HG02970 (cell line): ENCODE measurements at regions not wholly inside any gene's neighbourhood (a gene's known extent, or its start where the extent isn't known, plus 50 kb on each side); places are given as distances from the start of the nearest gene placed in this dataset.
"Not testable (repeated sequence)": the region's sequence is repeated elsewhere in the genome, so short reads cannot be mapped to it uniquely, and the experiment has no call there.

Experiments
- ATAC-seq: cut with Tn5 transposase; IDR thresholded peaks from one replicate; pipeline ENCODE4 v1.9.1; 2021; ENCODE audit warnings: mild to moderate bottlenecking, moderate library complexity, moderate number of reproducible peaks; ENCODE audit not compliant: unreplicated experiment, low FRiP score

GRCh38 chr2:129923265-129924091, 56.0 kb upstream of the RAB6C start:
- ATAC-seq: no peak

GRCh38 chr2:129924115-129924514, 55.4 kb upstream of the RAB6C start:
- ATAC-seq: not testable (repeated sequence)

- no peak for ATAC-seq
Measured at GRCh38 chr2:129925381-129925780, 54.1 kb upstream of the RAB6C start.

- ATAC-seq: no peak
Measured at GRCh38 chr2:129927696-129928095, 51.8 kb upstream of the RAB6C start.

GRCh38 chr2:129929321-129930290, 49.9 kb upstream of the RAB6C start:
- no peak for ATAC-seq
